Vagina (tissue), 2 donors: ENCODE measurements at regions not wholly inside any gene's neighbourhood (a gene's known extent, or its start where the extent isn't known, plus 50 kb on each side); places are given as distances from the start of the nearest gene placed in this dataset.

Source experiments
- DNase-seq, 2 donors: peaks; one replicate each; pipeline ENCODE4 v3.0.0-alpha.2; 2017; ENCODE audit errors: extremely low spot score in 2 of 2
- H3K27ac ChIP-seq: fragments of 200-600 bp; sonication (generic); one replicate; pipeline ENCODE4 v1.5.1; 2019
- H3K27me3 ChIP-seq: fragments of 200-600 bp; sonication (generic); one replicate; pipeline ENCODE4 v1.5.1; 2019
- H3K36me3 ChIP-seq, 2 donors: fragments of 200-600 bp; sonication (generic); one replicate each; pipeline ENCODE4 v1.5.1; 2017 to 2019
- H3K4me1 ChIP-seq: fragments of 200-600 bp; sonication (generic); one replicate; pipeline ENCODE4 v1.5.1; 2019
- H3K4me3 ChIP-seq, 2 donors: fragments of 200-600 bp; sonication (generic); 1 replicate in 1 of 2; 2 replicates in 1 of 2; pipeline ENCODE4 v1.5.1; 2016 to 2019
- H3K9me3 ChIP-seq: fragments of 200-600 bp; sonication (generic); one replicate; pipeline ENCODE4 v1.5.1; 2019
- POLR2A ChIP-seq, 2 donors: fragments of 450-650 bp; IDR thresholded peaks; one replicate each; pipeline ENCODE4 v1.6.1; 2017; ENCODE audit warnings: antibody characterized with exemption in 2 of 2, mild to moderate bottlenecking in 2 of 2, moderate library complexity in 2 of 2
- POLR2AphosphoS5 ChIP-seq, 2 donors: sonication (generic); formaldehyde crosslinking; IDR thresholded peaks; one replicate each; pipeline ENCODE4 v1.9.0; 2017; ENCODE audit warnings: antibody characterized with exemption in 2 of 2, mild to moderate bottlenecking in 2 of 2, low read depth in 1 of 2; ENCODE audit not compliant: insufficient read depth in 1 of 2
- intact Hi-C: fragments of 100-400 bp; cut with DNase I; formaldehyde crosslinking; loops from one replicate; pipeline ENCODE4 v1.15.1; 2023
- TF ChIP-seq, protein P1 (sequence below), 3 experiments: fragments of 450-650 bp in 2 of 3; fragments of 200-600 bp in 1 of 3; sonication (generic) in 1 of 3; IDR thresholded peaks; one replicate each; pipeline ENCODE4 v1.5.1; 2017 to 2019; ENCODE audit warnings: antibody characterized with exemption in 3 of 3, mild to moderate bottlenecking in 2 of 3, moderate library complexity in 2 of 3

DNA sequence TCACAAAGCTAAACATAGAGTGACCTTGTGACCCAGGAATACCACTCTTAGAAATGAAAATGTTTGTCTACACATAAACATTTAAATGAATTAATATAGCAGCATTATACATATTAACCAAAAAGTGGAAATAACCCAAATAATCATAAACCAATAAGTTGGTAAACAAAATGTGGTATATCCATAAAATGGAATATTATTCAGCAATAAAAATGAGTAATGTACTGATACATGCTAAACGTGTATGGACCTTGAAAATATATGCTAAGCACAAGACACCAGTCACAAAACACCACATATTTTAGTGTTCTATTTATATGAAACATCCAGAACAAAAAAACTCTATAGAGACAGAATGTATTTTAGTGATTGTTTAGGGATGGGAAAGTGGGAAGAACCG lies 68.9 kb upstream of the FUT9 start:
- H3K4me1 ChIP-seq: no peaks in the 10 kb centered on the region
- no peaks in the 10 kb centered on the region for H3K27me3 ChIP-seq
- TF ChIP-seq POLR2AphosphoS5 (IDR thresholded peaks at IDR 0.05; ENCODE audit: insufficient read depth in 1 of 2, low read depth in 1 of 2) (no peak), POLR2A (IDR thresholded peaks at IDR 0.05) (no peak)
- TF ChIP-seq, protein P1, sequence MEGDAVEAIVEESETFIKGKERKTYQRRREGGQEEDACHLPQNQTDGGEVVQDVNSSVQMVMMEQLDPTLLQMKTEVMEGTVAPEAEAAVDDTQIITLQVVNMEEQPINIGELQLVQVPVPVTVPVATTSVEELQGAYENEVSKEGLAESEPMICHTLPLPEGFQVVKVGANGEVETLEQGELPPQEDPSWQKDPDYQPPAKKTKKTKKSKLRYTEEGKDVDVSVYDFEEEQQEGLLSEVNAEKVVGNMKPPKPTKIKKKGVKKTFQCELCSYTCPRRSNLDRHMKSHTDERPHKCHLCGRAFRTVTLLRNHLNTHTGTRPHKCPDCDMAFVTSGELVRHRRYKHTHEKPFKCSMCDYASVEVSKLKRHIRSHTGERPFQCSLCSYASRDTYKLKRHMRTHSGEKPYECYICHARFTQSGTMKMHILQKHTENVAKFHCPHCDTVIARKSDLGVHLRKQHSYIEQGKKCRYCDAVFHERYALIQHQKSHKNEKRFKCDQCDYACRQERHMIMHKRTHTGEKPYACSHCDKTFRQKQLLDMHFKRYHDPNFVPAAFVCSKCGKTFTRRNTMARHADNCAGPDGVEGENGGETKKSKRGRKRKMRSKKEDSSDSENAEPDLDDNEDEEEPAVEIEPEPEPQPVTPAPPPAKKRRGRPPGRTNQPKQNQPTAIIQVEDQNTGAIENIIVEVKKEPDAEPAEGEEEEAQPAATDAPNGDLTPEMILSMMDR (IDR thresholded peaks at IDR 0.05): no peak
- no peak for DNase-seq
- H3K36me3 ChIP-seq: no peaks in the 10 kb centered on the region
- no peak overlapping the region for H3K4me3 ChIP-seq
- intact Hi-C loops: no loop called here
- H3K9me3 ChIP-seq: no peaks in the 10 kb centered on the region
- H3K27ac ChIP-seq: no peak overlapping the region

DNA sequence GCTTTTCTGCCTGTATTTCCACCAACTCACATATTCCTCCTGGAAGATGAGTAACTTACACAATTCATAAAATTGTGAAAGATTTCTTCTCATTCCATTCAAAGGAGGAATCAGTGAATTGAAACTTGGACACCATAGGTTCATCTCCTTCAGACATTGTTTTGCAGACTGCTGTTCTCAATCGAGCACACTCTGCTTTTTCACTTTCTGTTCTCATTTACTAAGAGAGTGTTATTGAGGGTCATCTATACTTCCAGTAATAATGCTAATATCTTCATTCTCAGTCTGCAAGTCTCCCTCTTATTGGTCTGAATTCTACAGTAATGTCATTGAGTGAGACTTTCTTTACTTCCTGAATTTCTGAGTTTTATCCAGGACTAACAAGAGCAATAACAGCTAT lies 67.5 kb upstream of the FUT9 start:
- DNase-seq: no peak
- no peak overlapping the region for H3K27ac ChIP-seq
- no peak overlapping the region for H3K4me3 ChIP-seq
- TF ChIP-seq POLR2A (IDR thresholded peaks at IDR 0.05) (no peak), POLR2AphosphoS5 (IDR thresholded peaks at IDR 0.05; ENCODE audit: insufficient read depth in 1 of 2, low read depth in 1 of 2) (no peak)
- TF ChIP-seq, protein P1 (IDR thresholded peaks at IDR 0.05): no peak
- no peaks in the 10 kb centered on the region for H3K9me3 ChIP-seq
- no peaks in the 10 kb centered on the region for H3K27me3 ChIP-seq
- no peaks in the 10 kb centered on the region for H3K36me3 ChIP-seq
- intact Hi-C loops: no loop called here
- H3K4me1 ChIP-seq: no peaks in the 10 kb centered on the region

DNA sequence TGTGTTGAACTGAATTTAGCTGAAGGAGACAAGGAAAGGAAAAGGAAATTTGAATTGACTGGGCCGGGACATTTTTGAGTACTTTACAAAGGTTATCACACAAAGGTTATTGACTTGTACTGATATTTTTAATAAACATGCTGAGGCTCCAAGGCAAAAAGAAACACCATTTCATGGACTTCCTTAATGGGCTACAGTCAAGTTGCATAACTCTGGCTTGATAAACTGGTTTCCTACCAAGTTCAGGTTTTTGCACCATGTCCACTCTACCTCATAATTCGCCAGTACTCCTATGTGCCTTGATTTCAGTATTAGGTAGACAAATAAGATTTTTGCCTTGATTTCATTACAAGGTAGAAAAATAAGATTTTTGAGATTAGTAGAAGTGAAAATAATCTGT lies 65.8 kb upstream of the FUT9 start:
- intact Hi-C loops: no loop called here
- TF ChIP-seq POLR2A (IDR thresholded peaks at IDR 0.05) (no peak), POLR2AphosphoS5 (IDR thresholded peaks at IDR 0.05; ENCODE audit: insufficient read depth in 1 of 2, low read depth in 1 of 2) (no peak)
- TF ChIP-seq, protein P1 (IDR thresholded peaks at IDR 0.05): no peak
- Histone ChIP-seq H3K27me3 (no peaks in the 10 kb centered on the region), H3K36me3 (no peaks in the 10 kb centered on the region), H3K9me3 (no peaks in the 10 kb centered on the region), H3K27ac (no peak overlapping the region), H3K4me3 (no peak overlapping the region), H3K4me1 (no peaks in the 10 kb centered on the region)
- DNase-seq: no peak

DNA sequence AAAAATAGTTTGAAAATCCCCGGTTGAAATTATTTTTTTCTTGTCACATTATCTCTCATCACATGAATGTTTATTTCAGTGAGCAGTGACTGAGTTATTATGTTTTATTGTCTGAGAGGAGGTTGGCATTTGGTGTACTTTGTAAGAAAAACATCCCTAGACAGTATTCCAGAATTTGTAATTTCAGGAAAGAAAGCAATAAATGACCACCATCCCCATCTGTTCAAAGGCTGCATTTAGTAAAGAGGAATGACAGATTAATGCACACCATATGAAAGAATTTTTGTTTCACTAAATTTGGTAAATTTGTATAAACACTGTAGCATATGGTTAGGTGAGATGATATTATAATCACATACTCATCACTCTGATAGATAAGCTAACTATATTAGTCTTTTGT lies 57.1 kb upstream of the FUT9 start:
- no peak for DNase-seq
- Histone ChIP-seq H3K4me3 (no peak overlapping the region), H3K4me1 (no peaks in the 10 kb centered on the region), H3K27ac (no peak overlapping the region), H3K9me3 (no peaks in the 10 kb centered on the region), H3K36me3 (no peaks in the 10 kb centered on the region), H3K27me3 (no peaks in the 10 kb centered on the region)
- intact Hi-C loops: loop anchor here (5.0 kb wide), 1 partner anchor 811 kb away; no protein-coding TSS in a partner anchor
- TF ChIP-seq POLR2A (IDR thresholded peaks at IDR 0.05) (no peak), POLR2AphosphoS5 (IDR thresholded peaks at IDR 0.05; ENCODE audit: insufficient read depth in 1 of 2, low read depth in 1 of 2) (no peak)

DNA sequence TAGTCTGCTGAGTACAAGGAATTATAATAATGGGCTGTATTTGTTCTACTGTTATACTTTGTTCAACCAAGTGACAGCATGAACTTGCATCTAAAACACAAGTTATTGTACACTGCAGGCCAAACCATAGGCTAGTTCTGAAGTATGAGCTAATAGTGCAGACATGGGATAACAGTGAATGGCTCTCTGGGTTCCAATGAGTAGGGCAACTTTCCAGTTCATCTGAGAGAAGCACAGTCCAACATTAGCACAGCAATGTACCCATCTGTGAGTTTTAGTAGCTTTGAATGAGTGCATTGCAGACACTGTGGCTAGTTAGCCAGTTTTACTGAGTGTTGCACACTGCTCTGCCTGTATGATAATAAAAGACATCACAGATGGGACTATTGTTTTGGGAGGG lies 56.5 kb upstream of the FUT9 start:
- no peaks in the 10 kb centered on the region for H3K9me3 ChIP-seq
- intact Hi-C loops: loop anchor here (5.0 kb wide), 1 partner anchor 812 kb away; no protein-coding TSS in a partner anchor
- no peaks in the 10 kb centered on the region for H3K36me3 ChIP-seq
- H3K27ac ChIP-seq: no peak overlapping the region
- H3K4me1 ChIP-seq: no peaks in the 10 kb centered on the region
- no peak for DNase-seq
- TF ChIP-seq POLR2A (IDR thresholded peaks at IDR 0.05): no peak
- TF ChIP-seq POLR2AphosphoS5 (IDR thresholded peaks at IDR 0.05; ENCODE audit: insufficient read depth in 1 of 2, low read depth in 1 of 2): no peak
- TF ChIP-seq, protein P1 (IDR thresholded peaks at IDR 0.05): no peak
- no peak overlapping the region for H3K4me3 ChIP-seq
- no peaks in the 10 kb centered on the region for H3K27me3 ChIP-seq
